ENCODE measurements at regions not wholly inside any gene's neighbourhood (a gene's known extent, or its start where the extent isn't known, plus 50 kb on each side); places are given as distances from the start of the nearest gene placed in this dataset.
A peak's percentile ranks its signal among the peaks of the same experiment; 100 is the strongest.
"Not testable (repeated sequence)": the region's sequence is repeated elsewhere in the genome, so short reads cannot be mapped to it uniquely, and the experiment has no call there.

GRCh38 chr12:82300611-82301010 lies 57.6 kb downstream of the CCDC59 start:
- no peaks in the 10 kb centered on the region for H3K27me3 ChIP-seq
- no peak overlapping the region for H3K4me3 ChIP-seq
- DNase-seq = no peak
- H3K36me3 ChIP-seq = no peaks in the 10 kb centered on the region
- H3K9me3 ChIP-seq = no peaks in the 10 kb centered on the region

- Histone ChIP-seq H3K36me3 (no peaks in the 10 kb centered on the region), H3K9me3 (no peaks in the 10 kb centered on the region), H3K27me3 (no peaks in the 10 kb centered on the region), H3K4me3 (no peak overlapping the region)
- DNase-seq = no peak
Measured at GRCh38 chr12:82299319-82300025, 58.7 kb downstream of the CCDC59 start.

- no peaks in the 10 kb centered on the region for H3K27me3 ChIP-seq
- H3K9me3 ChIP-seq = no peaks in the 10 kb centered on the region
- no peak for DNase-seq
- no peak overlapping the region for H3K4me3 ChIP-seq
- H3K36me3 ChIP-seq = no peaks in the 10 kb centered on the region
Measured at GRCh38 chr12:82290415-82290814, 67.8 kb downstream of the CCDC59 start.

GRCh38 chr12:82281335-82281734 lies 76.9 kb downstream of the CCDC59 start:
- DNase-seq, H3K36me3 ChIP-seq, H3K4me3 ChIP-seq, H3K9me3 ChIP-seq, H3K27me3 ChIP-seq: not testable (repeated sequence)

GRCh38 chr12:82279536-82280058 lies 78.6 kb downstream of the CCDC59 start:
- Histone ChIP-seq H3K4me3 (no peak overlapping the region), H3K36me3 (no peaks in the 10 kb centered on the region), H3K27me3 (no peaks in the 10 kb centered on the region), H3K9me3 (no peaks in the 10 kb centered on the region)
- no peak for DNase-seq

- Histone ChIP-seq H3K9me3 (no peaks in the 10 kb centered on the region), H3K27me3 (no peaks in the 10 kb centered on the region), H3K4me3 (no peak overlapping the region), H3K36me3 (no peaks in the 10 kb centered on the region)
- no peak for DNase-seq
Measured at GRCh38 chr12:82277582-82277981, 80.6 kb downstream of the CCDC59 start.

GRCh38 chr12:82242729-82243128 lies 115.5 kb downstream of the CCDC59 start:
- Histone ChIP-seq H3K27me3 (no peaks in the 10 kb centered on the region), H3K36me3 (no peaks in the 10 kb centered on the region), H3K4me3 (no peak overlapping the region), H3K9me3 (no peaks in the 10 kb centered on the region)
- no peak for DNase-seq

GRCh38 chr12:82225871-82226270 lies 132.3 kb downstream of the CCDC59 start:
- H3K27me3 ChIP-seq = no peaks in the 10 kb centered on the region
- no peaks in the 10 kb centered on the region for H3K36me3 ChIP-seq
- no peak for DNase-seq
- H3K9me3 ChIP-seq = no peaks in the 10 kb centered on the region
- no peak overlapping the region for H3K4me3 ChIP-seq

- Histone ChIP-seq H3K4me3 (no peak overlapping the region), H3K36me3 (no peaks in the 10 kb centered on the region)
- DNase-seq = peak; percentile 35
Measured at GRCh38 chr12:82223426-82223825, 134.8 kb downstream of the CCDC59 start.

GRCh38 chr12:82216475-82216874 lies 141.7 kb downstream of the CCDC59 start:
- Histone ChIP-seq H3K36me3 (no peaks in the 10 kb centered on the region), H3K9me3 (no peaks in the 10 kb centered on the region), H3K27me3 (no peaks in the 10 kb centered on the region), H3K4me3 (no peak overlapping the region)
- DNase-seq = no peak

More at GRCh38 chr12:82223426-82223825, 134.8 kb downstream of the CCDC59 start:
- no peaks in the 10 kb centered on the region for H3K9me3 ChIP-seq
- no peaks in the 10 kb centered on the region for H3K27me3 ChIP-seq

- Histone ChIP-seq H3K9me3 (no peaks in the 10 kb centered on the region), H3K27me3 (no peaks in the 10 kb centered on the region), H3K4me3 (no peak overlapping the region), H3K36me3 (no peaks in the 10 kb centered on the region)
- DNase-seq = no peak
Measured at GRCh38 chr12:82213761-82214160, 144.4 kb downstream of the CCDC59 start.

GRCh38 chr12:82210882-82211281 lies 147.3 kb downstream of the CCDC59 start:
- Histone ChIP-seq H3K27me3 (no peaks in the 10 kb centered on the region), H3K4me3 (no peak overlapping the region), H3K9me3 (no peaks in the 10 kb centered on the region), H3K36me3 (no peaks in the 10 kb centered on the region)
- DNase-seq = no peak

GRCh38 chr12:82209533-82209932 lies 148.7 kb downstream of the CCDC59 start:
- no peak overlapping the region for H3K4me3 ChIP-seq
- H3K36me3 ChIP-seq = no peaks in the 10 kb centered on the region
- no peak for DNase-seq
- no peaks in the 10 kb centered on the region for H3K27me3 ChIP-seq
- no peaks in the 10 kb centered on the region for H3K9me3 ChIP-seq

- Histone ChIP-seq H3K4me3 (no peak overlapping the region), H3K27me3 (no peaks in the 10 kb centered on the region), H3K36me3 (no peaks in the 10 kb centered on the region), H3K9me3 (no peaks in the 10 kb centered on the region)
- DNase-seq = no peak
Measured at GRCh38 chr12:82207556-82207955, 150.6 kb downstream of the CCDC59 start.

- H3K9me3 ChIP-seq = no peaks in the 10 kb centered on the region
- no peaks in the 10 kb centered on the region for H3K27me3 ChIP-seq
- no peak for DNase-seq
- no peaks in the 10 kb centered on the region for H3K36me3 ChIP-seq
- H3K4me3 ChIP-seq = no peak overlapping the region
Measured at GRCh38 chr12:82203086-82203485, 155.1 kb downstream of the CCDC59 start.

GRCh38 chr12:82187595-82187994 lies 170.6 kb downstream of the CCDC59 start:
- Histone ChIP-seq H3K27me3 (no peaks in the 10 kb centered on the region), H3K9me3 (no peaks in the 10 kb centered on the region), H3K36me3 (no peaks in the 10 kb centered on the region), H3K4me3 (no peak overlapping the region)
- no peak for DNase-seq

- Histone ChIP-seq H3K36me3 (no peaks in the 10 kb centered on the region), H3K9me3 (no peaks in the 10 kb centered on the region), H3K27me3 (no peaks in the 10 kb centered on the region), H3K4me3 (no peak overlapping the region)
- DNase-seq = no peak
Measured at GRCh38 chr12:82187011-82187410, 171.2 kb downstream of the CCDC59 start.

GRCh38 chr12:82186282-82186681 lies 171.9 kb downstream of the CCDC59 start:
- no peak for DNase-seq
- H3K36me3 ChIP-seq = no peaks in the 10 kb centered on the region
- no peak overlapping the region for H3K4me3 ChIP-seq
- no peaks in the 10 kb centered on the region for H3K9me3 ChIP-seq
- no peaks in the 10 kb centered on the region for H3K27me3 ChIP-seq
